ENCODE measurements at regions not wholly inside any gene's neighbourhood (a gene's known extent, or its start where the extent isn't known, plus 50 kb on each side); places are given as distances from the start of the nearest gene placed in this dataset.
"Not testable (repeated sequence)": the region's sequence is repeated elsewhere in the genome, so short reads cannot be mapped to it uniquely, and the experiment has no call there.

- Histone ChIP-seq H3K4me3 (no peak overlapping the region), H3K9me3 (no peaks in the 10 kb centered on the region), H3K4me1 (no peaks in the 10 kb centered on the region), H3K27me3 (no peaks in the 10 kb centered on the region), H3K27ac (no peak overlapping the region), H3K36me3 (no peaks in the 10 kb centered on the region)
- no peak for DNase-seq (ENCODE audit: low spot score)
- TF ChIP-seq, protein P1, sequence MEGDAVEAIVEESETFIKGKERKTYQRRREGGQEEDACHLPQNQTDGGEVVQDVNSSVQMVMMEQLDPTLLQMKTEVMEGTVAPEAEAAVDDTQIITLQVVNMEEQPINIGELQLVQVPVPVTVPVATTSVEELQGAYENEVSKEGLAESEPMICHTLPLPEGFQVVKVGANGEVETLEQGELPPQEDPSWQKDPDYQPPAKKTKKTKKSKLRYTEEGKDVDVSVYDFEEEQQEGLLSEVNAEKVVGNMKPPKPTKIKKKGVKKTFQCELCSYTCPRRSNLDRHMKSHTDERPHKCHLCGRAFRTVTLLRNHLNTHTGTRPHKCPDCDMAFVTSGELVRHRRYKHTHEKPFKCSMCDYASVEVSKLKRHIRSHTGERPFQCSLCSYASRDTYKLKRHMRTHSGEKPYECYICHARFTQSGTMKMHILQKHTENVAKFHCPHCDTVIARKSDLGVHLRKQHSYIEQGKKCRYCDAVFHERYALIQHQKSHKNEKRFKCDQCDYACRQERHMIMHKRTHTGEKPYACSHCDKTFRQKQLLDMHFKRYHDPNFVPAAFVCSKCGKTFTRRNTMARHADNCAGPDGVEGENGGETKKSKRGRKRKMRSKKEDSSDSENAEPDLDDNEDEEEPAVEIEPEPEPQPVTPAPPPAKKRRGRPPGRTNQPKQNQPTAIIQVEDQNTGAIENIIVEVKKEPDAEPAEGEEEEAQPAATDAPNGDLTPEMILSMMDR (IDR thresholded peaks at IDR 0.05) = no peak
Measured at GRCh38 chr1:79186260-79186659, 179.7 kb upstream of the ADGRL4 start.

GRCh38 chr1:79177844-79178243 lies 171.3 kb upstream of the ADGRL4 start:
- H3K4me1 ChIP-seq = no peaks in the 10 kb centered on the region
- no peaks in the 10 kb centered on the region for H3K27me3 ChIP-seq
- no peaks in the 10 kb centered on the region for H3K9me3 ChIP-seq
- H3K27ac ChIP-seq = no peak overlapping the region
- H3K36me3 ChIP-seq = no peaks in the 10 kb centered on the region
- TF ChIP-seq, protein P1 (IDR thresholded peaks at IDR 0.05) = no peak
- no peak for DNase-seq (ENCODE audit: low spot score)
- H3K4me3 ChIP-seq = no peak overlapping the region

GRCh38 chr1:79161077-79161476 lies 154.5 kb upstream of the ADGRL4 start:
- no peak for DNase-seq (ENCODE audit: low spot score)
- H3K36me3 ChIP-seq = no peaks in the 10 kb centered on the region
- no peak overlapping the region for H3K4me3 ChIP-seq
- H3K27me3 ChIP-seq = no peaks in the 10 kb centered on the region
- no peak overlapping the region for H3K27ac ChIP-seq
- H3K9me3 ChIP-seq = no peaks in the 10 kb centered on the region
- TF ChIP-seq, protein P1 (IDR thresholded peaks at IDR 0.05) = no peak
- H3K4me1 ChIP-seq = no peaks in the 10 kb centered on the region

DNA sequence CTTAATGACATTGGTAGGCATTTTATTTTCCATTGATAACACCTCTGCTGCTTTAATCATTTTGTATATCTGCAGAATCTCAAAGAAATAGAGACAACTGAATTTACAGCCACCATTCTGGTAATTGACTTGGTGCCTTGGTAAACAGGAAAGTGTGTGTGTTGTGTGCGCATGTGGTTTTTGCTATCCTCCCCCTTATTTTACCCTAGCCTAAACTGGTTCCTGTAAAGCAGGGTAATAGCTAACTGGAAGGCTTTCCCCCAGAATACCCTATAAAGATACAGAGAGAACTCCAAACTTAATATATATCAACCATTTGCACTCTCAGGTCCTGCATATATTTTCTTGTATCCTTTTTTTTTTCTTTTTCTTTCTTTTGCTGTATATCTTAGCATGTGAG lies 149.5 kb upstream of the ADGRL4 start:
- TF ChIP-seq, protein P1 (IDR thresholded peaks at IDR 0.05) = no peak
- Histone ChIP-seq H3K27ac (no peak overlapping the region), H3K36me3 (no peaks in the 10 kb centered on the region), H3K4me1 (no peaks in the 10 kb centered on the region), H3K27me3 (no peaks in the 10 kb centered on the region), H3K9me3 (no peaks in the 10 kb centered on the region), H3K4me3 (no peak overlapping the region)
- no peak for DNase-seq (ENCODE audit: low spot score)

DNA sequence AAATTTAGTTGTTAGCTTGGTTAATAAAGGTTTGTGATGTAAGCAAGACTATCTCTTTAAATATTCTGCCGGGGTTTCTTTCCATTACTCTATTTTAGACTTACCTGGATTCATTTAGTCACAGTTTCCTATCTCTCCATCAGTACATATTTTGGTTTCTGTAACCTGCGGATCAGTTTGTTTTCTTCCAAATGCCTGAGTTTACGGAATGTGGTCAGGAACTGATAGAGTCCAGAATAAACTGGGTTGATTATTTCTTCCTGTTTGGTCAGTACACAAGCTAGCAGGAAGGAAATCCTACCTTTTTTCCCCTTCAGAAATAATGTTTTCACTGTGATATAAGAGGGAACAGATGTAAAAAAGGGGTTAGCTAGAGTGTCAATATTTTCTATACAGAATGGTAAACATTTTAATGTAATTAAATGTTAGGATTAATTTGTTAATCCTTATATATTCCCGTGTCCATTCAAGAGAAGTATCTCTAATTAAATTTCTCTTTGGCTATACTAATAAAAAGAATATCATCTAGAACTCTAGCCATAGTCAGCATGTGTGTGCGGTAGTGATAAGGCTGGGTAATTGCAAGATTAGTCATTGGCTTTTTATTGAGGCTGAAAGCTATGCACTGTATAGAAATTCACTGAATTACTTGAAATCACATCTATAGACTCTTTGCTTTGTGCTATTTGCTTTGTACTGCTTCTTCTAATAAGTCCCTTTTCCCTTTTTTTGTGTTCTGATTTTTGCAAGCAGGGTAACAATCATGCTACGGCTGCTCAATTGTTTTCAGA lies 144.7 kb upstream of the ADGRL4 start:
- no peak overlapping the region for H3K4me3 ChIP-seq
- H3K4me1 ChIP-seq = no peaks in the 10 kb centered on the region
- H3K27me3 ChIP-seq = no peaks in the 10 kb centered on the region
- no peak for DNase-seq (ENCODE audit: low spot score)
- no peaks in the 10 kb centered on the region for H3K36me3 ChIP-seq
- no peaks in the 10 kb centered on the region for H3K9me3 ChIP-seq
- H3K27ac ChIP-seq = no peak overlapping the region
- TF ChIP-seq, protein P1 (IDR thresholded peaks at IDR 0.05) = no peak

- Histone ChIP-seq H3K4me1 (no peaks in the 10 kb centered on the region), H3K4me3 (no peak overlapping the region), H3K27me3 (no peaks in the 10 kb centered on the region), H3K9me3 (no peaks in the 10 kb centered on the region), H3K27ac (no peak overlapping the region), H3K36me3 (no peaks in the 10 kb centered on the region)
- no peak for DNase-seq (ENCODE audit: low spot score)
- TF ChIP-seq, protein P1 (IDR thresholded peaks at IDR 0.05) = no peak
Measured at GRCh38 chr1:79150576-79150975, 144.0 kb upstream of the ADGRL4 start.

GRCh38 chr1:79138227-79138626 lies 131.7 kb upstream of the ADGRL4 start:
- not testable (repeated sequence) for DNase-seq (ENCODE audit: low spot score); H3K9me3 ChIP-seq; H3K27me3 ChIP-seq; H3K4me1 ChIP-seq; H3K4me3 ChIP-seq; H3K36me3 ChIP-seq; H3K27ac ChIP-seq

Data from right atrium auricular region (tissue), 2 donors.